NT2/D1 (cell line): ENCODE measurements at regions not wholly inside any gene's neighbourhood (a gene's known extent, or its start where the extent isn't known, plus 50 kb on each side); places are given as distances from the start of the nearest gene placed in this dataset.

Source experiments
- YY1 ChIP-seq: IDR thresholded peaks from 2 replicates; pipeline ENCODE4 v1.6.1; 2011; ENCODE audit not compliant: insufficient read length, insufficient read depth
- ZNF274 ChIP-seq: IDR thresholded peaks from 2 replicates; pipeline ENCODE4 v1.6.1; 2011; ENCODE audit warnings: mild to moderate bottlenecking, low read depth, low read length

- TF ChIP-seq YY1 (no peak), ZNF274 (no peak)
These were observed 161.9 kb downstream of the C11orf91 start for GRCh38 chr11:33538726-33539125.
